GM12878 (cell line): ENCODE measurements at regions not wholly inside any gene's neighbourhood (a gene's known extent, or its start where the extent isn't known, plus 50 kb on each side); places are given as distances from the start of the nearest gene placed in this dataset.

Experiments used
- ATAC-seq: fragments of 200-7000 bp; cut with Tn5 transposase; 3 replicates; pipeline ENCODE4 v1.9.1; 2020; ENCODE audit warnings: mild to moderate bottlenecking, moderate library complexity
- BruUV-seq: library from RNA; stranded (reverse); fragments of 400-500 nt; replicated peaks from 2 replicates; lab custom pipeline; 2021; lab: Mats Ljungman, UMichigan
- CTCF ChIA-PET: fragments of 300-600 bp; sonication (Branson Sonifier 250); formaldehyde crosslinking; extraction: SDS; loops from one replicate; lab custom pipeline; 2021; ENCODE audit warnings: inconsistent platforms; lab: Yijun Ruan, JAX
- POLR2A ChIA-PET: fragments of 350-600 bp; formaldehyde crosslinking; extraction: SDS; loops from one replicate; lab custom pipeline; 2021; ENCODE audit warnings: inconsistent platforms; lab: Charles Lee
- RAD21 ChIA-PET: fragments of 300-600 bp; sonication (Branson Sonifier 250); formaldehyde crosslinking; loops from one replicate; lab custom pipeline; 2023; ENCODE audit warnings: antibody characterized with exemption; ENCODE audit not compliant: unreplicated experiment; lab: Charles Lee
- SMC1A ChIA-PET: fragments of 300-600 bp; sonication (Branson Sonifier 250); formaldehyde crosslinking; loops from one replicate; lab custom pipeline; 2023; ENCODE audit not compliant: unreplicated experiment, uncharacterized antibody; lab: Charles Lee
- DNase-seq: peaks from one replicate; pipeline ENCODE4 v3.0.0-alpha.2; 2011; ENCODE audit warnings: low read depth, low spot score
- FAIRE-seq: peaks from 3 replicates; lab custom pipeline; 2011; peaks lifted over from hg19 to GRCh38; lab: Jason Lieb, UNC
- H2AFZ ChIP-seq: 2 replicates; pipeline ENCODE4 v1.6.0; 2011; ENCODE audit warnings: low read depth, low read length, control low read depth; ENCODE audit not compliant: control insufficient read depth
- H3K27ac ChIP-seq: 2 replicates; pipeline ENCODE4 v1.5.1; 2011; ENCODE audit warnings: control low read depth; ENCODE audit not compliant: control insufficient read depth, insufficient read depth
- H3K27me3 ChIP-seq, 2 experiments: replicated peaks in 1 of 2; 2 replicates each; pipeline versions ENCODE4 v1.6.0 to v1.6.1; 2011; ENCODE audit warnings: low read length in 1 of 2; ENCODE audit not compliant: control insufficient read depth in 2 of 2, insufficient read depth in 2 of 2
- H3K36me3 ChIP-seq, 2 experiments: 2 replicates each; pipeline ENCODE4 v1.5.1; 2011; ENCODE audit warnings: low read length in 1 of 2; ENCODE audit not compliant: control insufficient read depth in 2 of 2, insufficient read depth in 2 of 2
- H3K4me1 ChIP-seq: 2 replicates; pipeline ENCODE4 v1.6.1; 2011; ENCODE audit warnings: mild to moderate bottlenecking, low read length, moderate library complexity, mixed read lengths; ENCODE audit not compliant: control insufficient read depth, insufficient read depth
- H3K4me2 ChIP-seq: 2 replicates; pipeline ENCODE4 v1.6.0; 2011; ENCODE audit warnings: control low read depth; ENCODE audit not compliant: control insufficient read depth, insufficient read depth
- H3K4me3 ChIP-seq: fragments of 200-600 bp; sonication (generic); 2 replicates; pipeline ENCODE4 v1.5.1; 2016
- H3K79me2 ChIP-seq: 2 replicates; pipeline ENCODE4 v1.6.0; 2011; ENCODE audit warnings: low read length; ENCODE audit not compliant: control insufficient read depth, insufficient read depth
- H3K9ac ChIP-seq: 2 replicates; pipeline ENCODE4 v1.8.0; 2011; ENCODE audit warnings: low read length, control low read depth, mixed read lengths; ENCODE audit not compliant: control insufficient read depth, insufficient read depth
- H3K9me3 ChIP-seq: replicated peaks from 3 replicates; pipeline ENCODE4 v1.5.1; 2011; ENCODE audit warnings: mild to moderate bottlenecking, low read length; ENCODE audit not compliant: control insufficient read depth, insufficient read depth
- H4K20me1 ChIP-seq: 2 replicates; pipeline ENCODE4 v1.6.0; 2011; ENCODE audit not compliant: control insufficient read depth, insufficient read depth
- EED ChIP-seq: sonication (generic); IDR thresholded peaks from 2 replicates; pipeline ENCODE4 v1.6.1; 2016; ENCODE audit warnings: antibody characterized with exemption, low read depth
- GABPA ChIP-seq: IDR thresholded peaks from 2 replicates; pipeline ENCODE4 v1.6.1; 2014; ENCODE audit warnings: antibody characterized with exemption, low read depth, mild to moderate bottlenecking, inconsistent platforms
- HCFC1 ChIP-seq: fragments of 150-350 bp; IDR thresholded peaks from 2 replicates; pipeline ENCODE4 v1.6.1; 2014; ENCODE audit warnings: low read length
- IRF4 ChIP-seq: IDR thresholded peaks from 2 replicates; pipeline ENCODE4 v1.6.1; 2011; ENCODE audit warnings: low read depth, low read length
- JUNB ChIP-seq: IDR thresholded peaks from 2 replicates; pipeline ENCODE4 v1.6.1; 2016; ENCODE audit warnings: antibody characterized with exemption, mild to moderate bottlenecking
- KDM1A ChIP-seq: fragments of 200-600 bp; sonication (generic); IDR thresholded peaks from 2 replicates; pipeline ENCODE4 v1.6.1; 2016; ENCODE audit warnings: borderline replicate concordance
- MTA2 ChIP-seq: fragments of 450-650 bp; IDR thresholded peaks from 2 replicates; pipeline ENCODE4 v1.6.1; 2016; ENCODE audit warnings: low read depth, mild to moderate bottlenecking, moderate library complexity
- RELA ChIP-seq: fragments of 450-650 bp; IDR thresholded peaks from 2 replicates; pipeline ENCODE4 v1.8.0; 2014; ENCODE audit warnings: borderline replicate concordance; ENCODE audit not compliant: partially characterized antibody
- STAT1 ChIP-seq: fragments of 450-650 bp; conservative IDR thresholded peaks from 2 replicates; pipeline ENCODE4 v1.6.1; 2014; ENCODE audit warnings: antibody characterized with exemption, mild to moderate bottlenecking
- SUPT20H ChIP-seq: IDR thresholded peaks from 2 replicates; pipeline ENCODE4 v1.6.1; 2011; ENCODE audit warnings: low read depth, mild to moderate bottlenecking, low read length, moderate library complexity, borderline replicate concordance; ENCODE audit not compliant: control insufficient read depth
- WGBS: methylation state at CpG from one replicate; pipeline ENCODE4 v1.1.6; 2016; ENCODE audit warnings: low lambda C conversion rate; ENCODE audit not compliant: insufficient replicate concordance, insufficient coverage; ENCODE audit errors: missing lambda C conversion rate; 5-methylcytosine and 5-hydroxymethylcytosine counted together
- in situ Hi-C: fragments of 300-500 bp; cut with MboI; formaldehyde crosslinking; loops from 9 replicates; pipeline ENCODE4 v1.14.3; 2018; ENCODE audit warnings: mixed read lengths
- intact Hi-C: fragments of 100-400 bp; cut with micrococcal nuclease; formaldehyde crosslinking; loops from one replicate; pipeline ENCODE4 v1.14.2; 2022; ENCODE audit not compliant: unreplicated experiment
- TF ChIP-seq, protein P1 (sequence below): IDR thresholded peaks from 2 replicates; pipeline ENCODE4 v1.6.1; 2012; ENCODE audit warnings: low read depth, low read length, improper control_type of control experiment

DNA sequence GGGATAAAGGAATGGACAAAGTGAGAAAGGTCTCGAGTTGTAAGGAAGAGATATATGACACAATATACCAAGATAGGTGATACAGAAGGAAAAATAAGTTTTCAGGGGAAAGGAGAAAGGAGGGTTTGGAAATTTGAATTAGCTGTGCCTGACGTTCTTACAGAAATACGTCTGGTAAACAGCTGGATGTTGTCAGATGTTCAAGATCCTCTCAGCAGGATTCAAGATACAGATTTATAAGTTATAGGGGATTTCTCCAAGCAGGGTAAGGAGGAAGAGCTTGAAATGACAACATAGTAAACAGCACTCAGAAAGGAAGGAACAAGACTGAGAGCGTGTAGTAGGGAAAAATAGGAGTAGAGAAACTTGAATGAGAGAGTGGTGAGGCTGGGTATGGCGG lies 1184.1 kb downstream of the TYW1 start:
- Histone ChIP-seq H3K9ac (no peak overlapping the region), H4K20me1 (no peaks in the 10 kb centered on the region), H3K36me3 (no peaks in the 10 kb centered on the region), H3K4me3 (no peak overlapping the region), H3K4me2 (no peak overlapping the region), H2AFZ (no peak overlapping the region), H3K27ac (no peak overlapping the region), H3K4me1 (no peaks in the 10 kb centered on the region), H3K27me3 (no peaks in the 10 kb centered on the region), H3K79me2 (no peaks in the 10 kb centered on the region), H3K9me3 (no peaks in the 10 kb centered on the region)
- DNase-seq (no peak), FAIRE-seq (no peak), ATAC-seq (no peak)
- WGBS, result 18% methylated on average over 5 of the region's 5 CpGs
- ChIA-PET CTCF (no interaction called here), SMC1A (no interaction called here), POLR2A (no interaction called here), RAD21 (no interaction called here)
- in situ Hi-C loops (no loop called here), intact Hi-C loops (no loop called here)
- TF ChIP-seq, protein P1, sequence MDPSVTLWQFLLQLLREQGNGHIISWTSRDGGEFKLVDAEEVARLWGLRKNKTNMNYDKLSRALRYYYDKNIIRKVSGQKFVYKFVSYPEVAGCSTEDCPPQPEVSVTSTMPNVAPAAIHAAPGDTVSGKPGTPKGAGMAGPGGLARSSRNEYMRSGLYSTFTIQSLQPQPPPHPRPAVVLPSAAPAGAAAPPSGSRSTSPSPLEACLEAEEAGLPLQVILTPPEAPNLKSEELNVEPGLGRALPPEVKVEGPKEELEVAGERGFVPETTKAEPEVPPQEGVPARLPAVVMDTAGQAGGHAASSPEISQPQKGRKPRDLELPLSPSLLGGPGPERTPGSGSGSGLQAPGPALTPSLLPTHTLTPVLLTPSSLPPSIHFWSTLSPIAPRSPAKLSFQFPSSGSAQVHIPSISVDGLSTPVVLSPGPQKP, result no peak
- TF ChIP-seq SUPT20H (no peak), HCFC1 (no peak), MTA2 (no peak), EED (no peak), RELA (no peak), JUNB (no peak), IRF4 (no peak), KDM1A (no peak), GABPA (no peak), STAT1 (no peak)
- no TSS peak for BruUV-seq
